IgD-negative memory B cell (primary cell): ENCODE measurements at regions not wholly inside any gene's neighbourhood (a gene's known extent, or its start where the extent isn't known, plus 50 kb on each side); places are given as distances from the start of the nearest gene placed in this dataset.

Experiments used
- H3K27ac Mint-ChIP-seq, 3 donors: one replicate each; pipeline ENCODE4 v1.8.0; 2020 to 2022; ENCODE audit warnings: mild to moderate bottlenecking in 3 of 3, mixed read lengths in 3 of 3, moderate library complexity in 1 of 3
- H3K27me3 Mint-ChIP-seq: one replicate; pipeline ENCODE4 v1.8.0; 2021; ENCODE audit warnings: mixed read lengths
- H3K36me3 Mint-ChIP-seq: one replicate; pipeline ENCODE4 v1.8.0; 2020; ENCODE audit warnings: mild to moderate bottlenecking, mixed read lengths
- H3K4me1 Mint-ChIP-seq, 3 donors: one replicate each; pipeline ENCODE4 v1.8.0; 2020 to 2022; ENCODE audit warnings: mixed read lengths in 3 of 3, mild to moderate bottlenecking in 1 of 3
- H3K4me3 Mint-ChIP-seq, 4 donors: one replicate each; pipeline ENCODE4 v1.8.0; 2020 to 2022; ENCODE audit warnings: mild to moderate bottlenecking in 4 of 4, mixed read lengths in 4 of 4, moderate library complexity in 3 of 4
- H3K9me3 Mint-ChIP-seq, 3 donors: one replicate each; pipeline ENCODE4 v1.8.0; 2020 to 2021; ENCODE audit warnings: mixed read lengths in 3 of 3, mild to moderate bottlenecking in 1 of 3

DNA sequence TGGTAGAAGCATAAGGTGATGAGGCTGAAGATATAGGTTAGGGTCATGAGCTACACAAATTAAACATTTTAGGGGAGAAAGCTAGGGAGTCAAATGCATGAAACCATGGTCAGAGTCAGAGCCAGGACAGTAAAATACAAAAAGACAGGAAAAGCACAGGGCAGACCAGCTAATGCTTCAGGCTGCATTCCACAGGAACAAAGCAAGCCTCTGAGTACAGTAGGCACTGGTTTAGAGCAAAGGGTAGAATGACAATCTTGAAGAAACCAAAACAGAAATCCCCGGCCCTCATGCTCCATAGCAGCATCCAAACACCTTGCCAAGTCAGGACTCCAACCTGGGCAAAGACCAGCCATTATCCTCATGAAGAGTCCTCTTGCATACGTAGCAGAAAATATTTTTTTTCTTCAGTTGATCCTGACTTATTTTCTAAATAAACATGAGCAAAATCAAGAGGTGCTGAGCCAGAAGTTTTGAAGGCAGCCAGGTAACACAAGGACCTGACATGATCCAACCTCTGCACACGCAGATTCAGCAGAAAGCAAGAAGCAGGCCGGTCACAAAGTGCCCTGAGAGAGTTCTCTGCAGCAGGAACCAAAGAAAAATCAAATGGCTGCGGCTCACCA lies 273.1 kb downstream of the TTLL7 start:
- Mint-ChIP-seq H3K4me1 (no peaks in the 10 kb centered on the region), H3K4me3 (no peak overlapping the region), H3K27me3 (no peaks in the 10 kb centered on the region), H3K9me3 (no peaks in the 10 kb centered on the region), H3K36me3 (peaks cover 3% of the 10 kb centered on the region), H3K27ac (no peak overlapping the region)

DNA sequence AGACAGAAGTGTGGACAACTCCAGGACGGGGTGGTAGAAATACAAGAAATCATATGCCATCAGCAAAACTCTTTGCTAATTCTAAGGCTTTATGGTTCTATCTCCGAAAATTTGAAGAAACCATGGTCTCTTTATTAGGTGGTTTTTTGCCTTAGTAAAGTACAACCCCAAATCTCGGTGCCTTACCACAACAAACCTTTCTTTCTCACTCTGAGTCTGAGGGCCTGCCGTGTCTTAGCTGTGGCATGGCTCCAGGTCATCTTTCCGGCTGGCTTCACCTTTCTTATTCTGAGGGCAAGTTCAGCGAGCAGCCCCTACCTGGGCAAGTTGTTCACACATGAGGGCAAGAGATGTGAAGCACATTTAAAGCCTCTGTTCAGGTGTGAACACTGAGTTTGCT lies 280.6 kb downstream of the TTLL7 start:
- no peaks in the 10 kb centered on the region for H3K36me3 Mint-ChIP-seq
- no peak overlapping the region for H3K27ac Mint-ChIP-seq
- no peak overlapping the region for H3K4me3 Mint-ChIP-seq
- H3K9me3 Mint-ChIP-seq, result no peaks in the 10 kb centered on the region
- no peaks in the 10 kb centered on the region for H3K4me1 Mint-ChIP-seq
- H3K27me3 Mint-ChIP-seq, result no peaks in the 10 kb centered on the region

DNA sequence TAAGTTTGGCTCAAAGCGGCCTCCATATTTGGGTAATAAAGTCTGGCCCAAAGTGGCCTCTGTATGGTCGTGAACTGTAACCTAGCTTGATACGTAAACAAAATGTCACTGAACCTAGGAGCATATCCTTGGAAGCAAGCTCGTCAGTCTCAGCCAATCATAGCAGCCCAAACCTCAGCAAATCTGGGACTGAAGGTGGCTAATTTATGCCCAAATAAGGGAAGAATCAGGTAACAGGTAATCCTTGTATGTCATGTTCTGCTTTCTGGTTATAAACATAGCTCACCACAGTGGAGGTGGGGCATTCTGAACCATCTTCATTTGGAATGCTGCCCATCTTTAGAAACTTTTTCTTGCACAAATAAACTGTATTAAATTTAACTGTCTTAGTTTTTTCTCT lies 281.1 kb downstream of the TTLL7 start:
- no peak overlapping the region for H3K4me3 Mint-ChIP-seq
- H3K4me1 Mint-ChIP-seq, result no peaks in the 10 kb centered on the region
- no peaks in the 10 kb centered on the region for H3K36me3 Mint-ChIP-seq
- no peak overlapping the region for H3K27ac Mint-ChIP-seq
- H3K9me3 Mint-ChIP-seq, result no peaks in the 10 kb centered on the region
- no peaks in the 10 kb centered on the region for H3K27me3 Mint-ChIP-seq

DNA sequence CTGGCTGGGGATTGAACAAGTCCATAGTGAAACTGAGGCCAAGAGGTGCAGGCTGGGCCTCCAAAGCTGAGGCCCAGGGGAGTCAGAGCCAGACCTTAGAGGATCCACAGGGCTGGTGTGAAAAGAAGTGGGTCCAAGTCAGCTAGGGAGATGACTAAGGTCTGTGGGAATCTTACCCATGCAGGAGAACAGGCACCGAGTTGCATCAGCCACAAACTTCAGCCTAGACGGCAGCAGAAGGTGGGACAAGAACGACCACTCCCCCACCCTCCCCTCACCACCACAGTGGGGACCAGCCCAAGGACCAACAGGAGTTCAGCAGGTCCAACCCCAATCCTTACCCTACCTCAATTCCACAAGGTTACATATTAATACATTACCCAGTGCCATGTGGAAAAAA lies 282.3 kb downstream of the TTLL7 start:
- Mint-ChIP-seq H3K27ac (no peak overlapping the region), H3K36me3 (no peaks in the 10 kb centered on the region), H3K4me1 (no peaks in the 10 kb centered on the region), H3K27me3 (no peaks in the 10 kb centered on the region), H3K9me3 (peaks cover 0 to 3% (median 2%) of the 10 kb centered on the region in 3 donors), H3K4me3 (no peak overlapping the region)

DNA sequence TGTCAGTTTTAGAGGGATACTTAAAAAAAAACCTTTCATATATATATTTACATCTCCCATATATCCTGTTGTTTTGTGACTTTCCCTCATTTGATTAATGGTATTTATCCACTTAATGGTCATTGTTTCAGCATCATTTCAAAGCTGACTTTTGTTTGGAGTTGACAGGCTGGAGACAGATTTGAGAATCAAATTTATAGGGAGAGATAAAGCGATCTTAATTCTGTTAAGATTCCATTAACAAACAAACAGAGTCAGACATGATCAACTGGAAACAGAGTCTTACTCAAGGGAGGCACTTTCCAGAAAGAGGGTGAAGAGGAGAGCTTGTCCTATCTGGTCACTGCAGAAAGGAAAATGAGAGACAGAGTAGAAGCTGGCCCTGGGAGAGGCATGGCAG lies 283.4 kb downstream of the TTLL7 start:
- H3K9me3 Mint-ChIP-seq, result peaks cover 0 to 3% (median 2%) of the 10 kb centered on the region in 3 donors
- no peaks in the 10 kb centered on the region for H3K36me3 Mint-ChIP-seq

DNA sequence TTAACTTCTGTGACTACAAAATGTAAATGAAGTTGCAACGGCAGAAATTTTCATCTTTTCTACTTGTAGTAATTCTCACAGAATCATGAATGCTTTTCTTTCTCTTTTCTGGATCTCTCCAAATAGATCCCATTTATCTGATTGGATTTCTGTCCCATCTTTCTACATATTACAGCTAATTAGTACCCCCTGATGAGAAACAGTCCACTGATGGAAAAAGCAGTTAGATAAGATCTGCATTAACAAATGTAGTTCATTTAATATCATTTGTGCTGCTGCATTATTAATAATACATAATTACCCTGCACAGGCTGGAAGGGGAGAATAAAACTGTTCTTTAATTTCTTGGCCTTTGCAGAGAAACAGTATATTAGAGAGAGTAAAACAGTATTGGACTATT lies 289.3 kb downstream of the TTLL7 start:
- Mint-ChIP-seq H3K4me3 (no peak overlapping the region), H3K9me3 (peaks cover 0 to 3% (median 2%) of the 10 kb centered on the region in 3 donors), H3K36me3 (no peaks in the 10 kb centered on the region), H3K4me1 (no peaks in the 10 kb centered on the region), H3K27ac (no peak overlapping the region), H3K27me3 (no peaks in the 10 kb centered on the region)

More for the DNA sequence above, 283.4 kb downstream of the TTLL7 start:
- no peak overlapping the region for H3K4me3 Mint-ChIP-seq
- no peaks in the 10 kb centered on the region for H3K27me3 Mint-ChIP-seq
- H3K4me1 Mint-ChIP-seq, result no peaks in the 10 kb centered on the region
- H3K27ac Mint-ChIP-seq, result no peak overlapping the region

DNA sequence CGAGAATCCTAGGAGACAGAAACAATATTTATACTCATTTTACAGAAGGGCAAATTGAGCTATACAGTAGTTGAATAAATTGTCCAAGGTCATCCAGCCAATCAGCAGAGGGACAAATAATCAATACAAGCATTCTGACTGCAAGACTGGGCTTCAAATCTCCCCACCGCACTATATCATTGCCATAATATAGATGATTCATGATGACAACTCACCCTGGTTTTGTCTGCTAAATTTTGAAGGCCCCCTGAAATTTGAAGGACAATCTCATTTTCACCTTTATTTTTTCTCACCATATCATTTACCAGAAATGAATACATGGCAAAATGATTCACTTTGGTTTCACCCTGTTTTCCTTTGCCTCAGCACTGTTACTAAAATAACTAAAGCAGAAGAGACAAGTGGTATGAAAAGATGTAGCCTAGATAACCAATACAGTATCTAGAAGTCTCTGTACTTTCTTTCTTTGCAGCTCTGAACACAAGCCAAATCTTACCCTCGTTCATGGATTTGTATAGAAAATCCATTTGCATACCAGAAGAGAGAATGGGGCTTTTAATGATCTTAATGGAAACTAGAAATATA lies 292.5 kb downstream of the TTLL7 start:
- H3K36me3 Mint-ChIP-seq, result no peaks in the 10 kb centered on the region
- H3K4me3 Mint-ChIP-seq, result no peak overlapping the region
- H3K27me3 Mint-ChIP-seq, result no peaks in the 10 kb centered on the region
- no peak overlapping the region for H3K27ac Mint-ChIP-seq
- peaks cover 0 to 1% (median 0%) of the 10 kb centered on the region in 3 donors for H3K4me1 Mint-ChIP-seq
- no peaks in the 10 kb centered on the region for H3K9me3 Mint-ChIP-seq

DNA sequence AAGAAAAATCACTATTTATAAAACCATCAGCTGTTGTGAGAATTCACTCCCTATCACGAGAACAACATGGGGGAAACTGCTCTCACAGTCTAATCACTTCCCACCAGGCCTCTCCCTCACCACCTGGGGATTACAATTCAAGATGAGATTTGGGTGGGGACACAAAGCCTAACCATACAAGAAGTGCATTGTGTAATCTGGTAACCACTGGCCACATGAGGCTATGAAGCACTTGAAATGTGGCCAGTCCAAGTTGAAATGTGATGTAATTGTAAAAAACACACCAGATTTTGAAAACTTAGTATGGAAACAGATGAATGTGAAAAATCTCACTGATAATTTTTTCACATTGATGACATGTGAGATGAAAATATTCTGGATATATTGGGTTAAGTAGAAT lies 293.8 kb downstream of the TTLL7 start:
- Mint-ChIP-seq H3K4me1 (peaks cover 0 to 1% (median 0%) of the 10 kb centered on the region in 3 donors), H3K4me3 (no peak overlapping the region), H3K9me3 (no peaks in the 10 kb centered on the region), H3K27me3 (no peaks in the 10 kb centered on the region), H3K36me3 (no peaks in the 10 kb centered on the region), H3K27ac (no peak overlapping the region)

DNA sequence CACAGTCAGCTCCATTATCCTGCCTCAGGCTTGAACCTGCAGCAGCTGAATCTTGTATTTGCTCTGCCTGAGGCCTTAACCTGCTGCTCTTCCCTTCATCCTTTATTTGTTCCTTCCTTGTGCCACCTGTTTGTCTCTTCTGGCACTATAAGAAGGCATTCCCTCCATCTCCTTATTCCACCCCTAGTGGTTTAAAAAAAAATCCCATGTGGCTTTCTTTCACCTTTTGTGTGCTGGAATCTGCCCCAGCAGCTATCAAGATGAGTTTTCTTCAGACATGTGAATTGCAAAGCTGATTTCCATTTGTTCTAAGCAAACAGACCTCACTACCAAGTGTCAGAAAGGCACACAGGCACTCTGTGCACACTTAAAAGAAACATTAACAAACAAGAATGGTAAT lies 294.6 kb downstream of the TTLL7 start:
- H3K27me3 Mint-ChIP-seq, result no peaks in the 10 kb centered on the region
- peaks cover under 1 to 3% (median 3%) of the 10 kb centered on the region in 3 donors for H3K9me3 Mint-ChIP-seq
- H3K4me3 Mint-ChIP-seq, result no peak overlapping the region
- peak overlapping the region in 1 of 3 donors; percentile 22 for H3K27ac Mint-ChIP-seq
- H3K36me3 Mint-ChIP-seq, result no peaks in the 10 kb centered on the region
- peaks cover 0 to 1% (median 0%) of the 10 kb centered on the region in 3 donors for H3K4me1 Mint-ChIP-seq

DNA sequence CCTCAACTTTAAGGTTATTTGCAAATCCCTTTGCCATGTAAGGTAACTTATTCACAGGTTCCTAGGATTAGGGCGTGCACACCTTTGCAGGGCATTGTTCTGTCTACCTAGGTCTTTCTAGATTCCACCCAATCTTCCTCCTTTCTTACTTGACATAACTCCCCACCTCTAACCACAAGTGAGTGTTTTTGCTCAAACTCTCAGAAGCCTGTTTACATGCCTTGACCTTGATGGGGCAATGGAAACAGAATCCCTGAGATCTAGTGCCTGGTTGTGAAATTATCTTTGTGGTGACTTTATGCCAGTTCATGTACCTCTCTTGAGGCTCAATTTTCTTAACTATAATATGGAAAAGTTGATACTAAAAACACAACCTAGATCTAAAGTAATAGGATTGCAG lies 296.6 kb downstream of the TTLL7 start:
- Mint-ChIP-seq H3K27ac (no peak overlapping the region), H3K36me3 (no peaks in the 10 kb centered on the region), H3K4me3 (no peak overlapping the region), H3K4me1 (peaks cover 0 to 1% (median 0%) of the 10 kb centered on the region in 3 donors), H3K9me3 (peaks cover 2 to 4% (median 4%) of the 10 kb centered on the region in 3 donors), H3K27me3 (no peaks in the 10 kb centered on the region)

DNA sequence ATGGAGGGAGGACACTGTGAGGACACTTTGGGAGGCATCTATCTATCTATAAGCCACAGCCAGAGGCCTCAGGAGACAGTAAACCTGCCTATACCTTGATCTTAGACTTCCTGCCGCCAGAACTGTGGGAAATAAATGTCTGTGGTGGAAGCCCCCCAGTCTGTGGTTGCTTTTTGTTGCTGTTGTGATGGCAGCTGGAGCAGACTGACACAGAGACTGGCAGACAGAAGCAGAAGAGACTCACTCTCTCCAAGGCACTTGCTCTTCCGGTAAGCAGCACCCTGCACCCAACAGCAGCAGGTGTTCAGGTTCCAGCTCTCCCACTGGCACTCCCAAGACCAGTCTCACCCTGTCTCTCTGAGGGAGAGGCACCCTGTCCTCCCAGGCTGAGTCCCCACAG lies 297.6 kb downstream of the TTLL7 start:
- peaks cover 2 to 4% (median 4%) of the 10 kb centered on the region in 3 donors for H3K9me3 Mint-ChIP-seq
- no peaks in the 10 kb centered on the region for H3K36me3 Mint-ChIP-seq
- peaks cover 0 to 1% (median 0%) of the 10 kb centered on the region in 3 donors for H3K4me1 Mint-ChIP-seq
- H3K27ac Mint-ChIP-seq, result no peak overlapping the region
- peaks cover 3% of the 10 kb centered on the region for H3K27me3 Mint-ChIP-seq
- H3K4me3 Mint-ChIP-seq, result no peak overlapping the region

DNA sequence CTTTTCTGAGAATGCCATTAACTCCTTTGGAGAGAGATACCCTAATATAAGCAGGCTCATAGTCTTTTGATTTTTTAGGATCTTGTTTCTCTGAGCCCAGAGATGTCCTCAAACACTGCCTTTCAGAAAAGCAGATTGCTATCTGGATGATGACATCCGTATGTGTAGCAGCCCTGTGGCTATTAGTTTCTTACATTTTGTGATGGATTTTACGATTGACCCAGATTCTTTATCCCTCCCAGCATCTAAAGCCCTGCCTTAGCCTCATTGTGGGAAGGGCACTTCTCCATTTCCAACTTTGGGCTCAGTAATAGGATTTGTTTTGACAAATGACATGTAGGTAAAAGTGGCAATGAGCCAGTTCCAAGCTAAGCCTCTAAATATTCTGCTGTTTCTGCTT lies 300.3 kb downstream of the TTLL7 start:
- H3K36me3 Mint-ChIP-seq, result no peaks in the 10 kb centered on the region
- peaks cover 3% of the 10 kb centered on the region for H3K27me3 Mint-ChIP-seq

DNA sequence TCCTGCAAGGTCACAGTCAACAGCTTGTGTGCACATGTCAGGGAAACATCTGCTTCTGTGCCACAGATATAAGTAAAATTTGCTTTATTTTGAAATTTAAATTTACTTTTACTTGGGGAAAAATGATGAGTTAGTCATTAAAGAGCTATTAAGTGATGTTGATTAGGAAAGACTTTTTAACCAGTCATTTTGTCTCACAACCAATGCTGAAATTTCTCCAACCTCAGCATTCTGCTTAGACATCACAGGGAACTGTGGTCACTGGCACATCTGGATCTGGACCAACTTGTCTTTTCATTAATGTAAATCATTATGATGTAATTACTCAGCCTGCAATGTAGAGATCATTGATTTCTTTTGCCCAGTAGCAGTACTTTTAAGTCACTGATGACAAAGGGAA lies 301.0 kb downstream of the TTLL7 start:
- H3K9me3 Mint-ChIP-seq, result peaks cover 2 to 4% (median 4%) of the 10 kb centered on the region in 3 donors
- H3K27ac Mint-ChIP-seq, result no peak overlapping the region
- H3K4me1 Mint-ChIP-seq, result peaks cover 5 to 10% (median 9%) of the 10 kb centered on the region in 3 donors
- no peaks in the 10 kb centered on the region for H3K36me3 Mint-ChIP-seq
- H3K27me3 Mint-ChIP-seq, result peaks cover 3% of the 10 kb centered on the region
- no peak overlapping the region for H3K4me3 Mint-ChIP-seq

More for the DNA sequence above, 300.3 kb downstream of the TTLL7 start:
- H3K4me1 Mint-ChIP-seq, result peaks cover 3 to 4% (median 4%) of the 10 kb centered on the region in 3 donors
- H3K4me3 Mint-ChIP-seq, result no peak overlapping the region
- no peak overlapping the region for H3K27ac Mint-ChIP-seq
- H3K9me3 Mint-ChIP-seq, result peaks cover 2 to 4% (median 4%) of the 10 kb centered on the region in 3 donors

DNA sequence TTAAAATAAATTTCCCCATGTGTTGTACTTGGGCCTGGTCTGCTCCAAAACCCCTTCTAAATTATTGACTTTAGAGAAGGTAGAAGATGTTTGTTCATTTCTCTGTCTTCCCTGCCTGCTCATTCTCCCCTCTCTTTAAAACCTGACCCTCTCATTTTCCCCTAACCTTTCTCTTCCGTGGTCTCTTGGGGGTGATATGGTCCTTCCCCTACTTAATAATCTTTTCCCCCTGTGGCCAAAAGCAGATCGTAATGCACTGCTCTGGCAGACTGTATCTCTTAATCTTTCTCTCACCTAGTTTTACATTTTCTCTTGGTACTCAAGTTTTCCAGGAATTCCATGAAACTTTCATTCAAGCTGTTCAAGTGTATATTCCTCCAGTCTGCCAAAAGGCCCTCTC lies 301.7 kb downstream of the TTLL7 start:
- H3K36me3 Mint-ChIP-seq, result no peaks in the 10 kb centered on the region
- H3K27ac Mint-ChIP-seq, result no peak overlapping the region
- H3K4me3 Mint-ChIP-seq, result no peak overlapping the region
- H3K27me3 Mint-ChIP-seq, result peaks cover 6% of the 10 kb centered on the region
- H3K4me1 Mint-ChIP-seq, result peaks cover 5 to 15% (median 11%) of the 10 kb centered on the region in 3 donors
- H3K9me3 Mint-ChIP-seq, result peaks cover 2 to 4% (median 4%) of the 10 kb centered on the region in 3 donors

DNA sequence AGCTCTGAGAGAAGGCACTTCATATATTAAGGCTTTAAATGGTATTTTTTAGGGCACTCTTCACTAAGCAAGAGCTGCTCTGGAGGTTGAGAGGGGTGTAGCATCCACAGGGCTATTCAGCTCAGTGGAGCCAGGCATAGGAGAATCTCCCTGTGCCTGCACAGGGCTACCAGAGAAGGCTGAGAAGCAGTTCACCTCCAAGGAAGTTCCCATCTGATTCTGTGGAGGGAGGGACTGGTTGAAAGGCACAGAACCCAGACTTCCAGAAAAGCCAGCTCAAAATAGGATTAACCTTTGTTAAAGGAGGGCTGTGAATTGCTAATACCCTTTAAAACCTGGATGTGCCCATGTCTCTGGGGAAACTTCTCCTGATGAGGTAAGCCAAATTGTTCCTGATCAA lies 304.5 kb downstream of the TTLL7 start:
- H3K4me1 Mint-ChIP-seq, result peaks cover 5 to 15% (median 11%) of the 10 kb centered on the region in 3 donors
- no peak overlapping the region for H3K27ac Mint-ChIP-seq
- H3K27me3 Mint-ChIP-seq, result peaks cover 7% of the 10 kb centered on the region
- H3K4me3 Mint-ChIP-seq, result no peak overlapping the region
- H3K9me3 Mint-ChIP-seq, result peaks cover 4 to 8% (median 7%) of the 10 kb centered on the region in 3 donors
- H3K36me3 Mint-ChIP-seq, result peaks cover 2% of the 10 kb centered on the region
